ENCODE measurements at regions not wholly inside any gene's neighbourhood (a gene's known extent, or its start where the extent isn't known, plus 50 kb on each side); places are given as distances from the start of the nearest gene placed in this dataset.

GRCh38 chr3:161568671-161569070 lies 72.1 kb downstream of the OTOL1 start:
- WGBS, result 88% methylated on average over 2 of the region's 2 CpGs

DNA sequence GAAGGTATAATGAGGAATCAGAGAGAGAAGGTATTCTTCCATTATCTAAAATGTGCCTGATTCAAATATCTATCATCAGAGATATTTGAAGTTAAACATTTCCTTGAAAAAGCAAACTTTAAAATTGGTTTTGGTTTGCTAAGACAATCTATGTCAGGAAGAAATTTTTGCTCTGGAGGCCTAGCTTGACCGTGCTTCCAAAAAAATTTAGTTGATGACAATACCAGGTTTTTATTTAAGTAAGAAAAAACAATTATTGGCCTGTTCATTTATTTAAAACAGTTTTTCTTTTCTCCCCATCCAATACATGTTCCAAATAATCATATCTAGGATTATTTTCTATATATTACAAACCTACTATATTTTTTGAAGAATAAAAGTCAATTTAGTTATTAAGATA lies 75.3 kb downstream of the OTOL1 start:
- H3K4me1 ChIP-seq (ENCODE audit: control insufficient read depth in 2 of 2, insufficient read depth in 2 of 2, low read length in 2 of 2), result no peaks in the 10 kb centered on the region
- 89% methylated on average over 1 of the region's 1 CpG for WGBS
- H3K27me3 ChIP-seq (ENCODE audit: control insufficient read depth in 2 of 2, insufficient read depth in 1 of 2, low read length in 1 of 2), result no peaks in the 10 kb centered on the region
- H3K27ac ChIP-seq (ENCODE audit: low read depth in 1 of 2, low read length in 1 of 2), result no peak overlapping the region
- H3K4me3 ChIP-seq (ENCODE audit: low read length in 2 of 2), result no peak overlapping the region
- no peaks in the 10 kb centered on the region for H3K36me3 ChIP-seq (ENCODE audit: control insufficient read depth in 2 of 2, insufficient read depth in 2 of 2, low read length in 1 of 2)
- DNase-seq (ENCODE audit: low read depth in 6 of 9, low spot score in 9 of 9), result no peak
- no peaks in the 10 kb centered on the region for H3K9me3 ChIP-seq (ENCODE audit: control insufficient read depth in 2 of 2, insufficient read depth in 1 of 2, low read length in 1 of 2)

More at GRCh38 chr3:161568671-161569070, 72.1 kb downstream of the OTOL1 start:
- Histone ChIP-seq H3K36me3 (ENCODE audit: control insufficient read depth in 2 of 2, insufficient read depth in 2 of 2, low read length in 1 of 2) (no peaks in the 10 kb centered on the region), H3K4me1 (ENCODE audit: control insufficient read depth in 2 of 2, insufficient read depth in 2 of 2, low read length in 2 of 2) (no peaks in the 10 kb centered on the region), H3K9me3 (ENCODE audit: control insufficient read depth in 2 of 2, insufficient read depth in 1 of 2, low read length in 1 of 2) (no peaks in the 10 kb centered on the region), H3K27ac (ENCODE audit: low read depth in 1 of 2, low read length in 1 of 2) (no peak overlapping the region), H3K4me3 (ENCODE audit: low read length in 2 of 2) (no peak overlapping the region), H3K27me3 (ENCODE audit: control insufficient read depth in 2 of 2, insufficient read depth in 1 of 2, low read length in 1 of 2) (no peaks in the 10 kb centered on the region)
- no peak for DNase-seq (ENCODE audit: low read depth in 6 of 9, low spot score in 9 of 9)

DNA sequence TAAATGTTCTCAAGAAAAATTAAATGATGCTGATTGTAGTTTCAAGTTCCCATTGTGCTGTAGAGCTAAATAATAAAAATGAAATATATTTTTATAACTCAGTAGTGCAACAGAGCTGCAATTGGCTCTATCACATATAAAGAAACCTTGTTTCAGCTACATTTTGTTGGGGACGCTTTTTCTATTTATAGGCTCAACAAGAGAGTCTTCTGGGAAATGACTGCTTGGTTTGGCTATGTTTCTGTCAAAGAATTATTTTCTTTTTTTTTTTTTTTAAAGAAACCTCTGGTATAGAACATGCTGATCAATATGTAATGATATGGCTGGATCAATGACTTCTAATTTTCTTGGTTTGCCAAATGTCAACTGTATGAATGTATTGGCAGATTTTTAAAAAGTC lies 76.5 kb downstream of the OTOL1 start:
- WGBS, result 94% methylated on average over 1 of the region's 1 CpG
- no peak for DNase-seq (ENCODE audit: low read depth in 6 of 9, low spot score in 9 of 9)
- Histone ChIP-seq H3K27ac (ENCODE audit: low read depth in 1 of 2, low read length in 1 of 2) (no peak overlapping the region), H3K36me3 (ENCODE audit: control insufficient read depth in 2 of 2, insufficient read depth in 2 of 2, low read length in 1 of 2) (no peaks in the 10 kb centered on the region), H3K9me3 (ENCODE audit: control insufficient read depth in 2 of 2, insufficient read depth in 1 of 2, low read length in 1 of 2) (no peaks in the 10 kb centered on the region), H3K4me3 (ENCODE audit: low read length in 2 of 2) (no peak overlapping the region), H3K27me3 (ENCODE audit: control insufficient read depth in 2 of 2, insufficient read depth in 1 of 2, low read length in 1 of 2) (no peaks in the 10 kb centered on the region), H3K4me1 (ENCODE audit: control insufficient read depth in 2 of 2, insufficient read depth in 2 of 2, low read length in 2 of 2) (no peaks in the 10 kb centered on the region)

GRCh38 chr3:161575901-161576300 lies 79.3 kb downstream of the OTOL1 start:
- Histone ChIP-seq H3K36me3 (ENCODE audit: control insufficient read depth in 2 of 2, insufficient read depth in 2 of 2, low read length in 1 of 2) (no peaks in the 10 kb centered on the region), H3K27me3 (ENCODE audit: control insufficient read depth in 2 of 2, insufficient read depth in 1 of 2, low read length in 1 of 2) (no peaks in the 10 kb centered on the region)
- WGBS, result 97% methylated on average over 2 of the region's 2 CpGs

GRCh38 chr3:161576311-161576710 lies 79.7 kb downstream of the OTOL1 start:
- DNase-seq (ENCODE audit: low read depth in 6 of 9, low spot score in 9 of 9), result no peak
- Histone ChIP-seq H3K9me3 (ENCODE audit: control insufficient read depth in 2 of 2, insufficient read depth in 1 of 2, low read length in 1 of 2) (no peaks in the 10 kb centered on the region), H3K36me3 (ENCODE audit: control insufficient read depth in 2 of 2, insufficient read depth in 2 of 2, low read length in 1 of 2) (no peaks in the 10 kb centered on the region), H3K4me3 (ENCODE audit: low read length in 2 of 2) (no peak overlapping the region), H3K27ac (ENCODE audit: low read depth in 1 of 2, low read length in 1 of 2) (no peak overlapping the region), H3K4me1 (ENCODE audit: control insufficient read depth in 2 of 2, insufficient read depth in 2 of 2, low read length in 2 of 2) (no peaks in the 10 kb centered on the region), H3K27me3 (ENCODE audit: control insufficient read depth in 2 of 2, insufficient read depth in 1 of 2, low read length in 1 of 2) (no peaks in the 10 kb centered on the region)
- 91% methylated on average over 2 of the region's 2 CpGs for WGBS

More at GRCh38 chr3:161575901-161576300, 79.3 kb downstream of the OTOL1 start:
- Histone ChIP-seq H3K9me3 (ENCODE audit: control insufficient read depth in 2 of 2, insufficient read depth in 1 of 2, low read length in 1 of 2) (no peaks in the 10 kb centered on the region), H3K27ac (ENCODE audit: low read depth in 1 of 2, low read length in 1 of 2) (no peak overlapping the region), H3K4me1 (ENCODE audit: control insufficient read depth in 2 of 2, insufficient read depth in 2 of 2, low read length in 2 of 2) (no peaks in the 10 kb centered on the region), H3K4me3 (ENCODE audit: low read length in 2 of 2) (no peak overlapping the region)
- DNase-seq (ENCODE audit: low read depth in 6 of 9, low spot score in 9 of 9), result no peak

- Histone ChIP-seq H3K4me1 (ENCODE audit: control insufficient read depth in 2 of 2, insufficient read depth in 2 of 2, low read length in 2 of 2) (no peaks in the 10 kb centered on the region), H3K27me3 (ENCODE audit: control insufficient read depth in 2 of 2, insufficient read depth in 1 of 2, low read length in 1 of 2) (no peaks in the 10 kb centered on the region), H3K9me3 (ENCODE audit: control insufficient read depth in 2 of 2, insufficient read depth in 1 of 2, low read length in 1 of 2) (no peaks in the 10 kb centered on the region), H3K4me3 (ENCODE audit: low read length in 2 of 2) (no peak overlapping the region), H3K36me3 (ENCODE audit: control insufficient read depth in 2 of 2, insufficient read depth in 2 of 2, low read length in 1 of 2) (no peaks in the 10 kb centered on the region), H3K27ac (ENCODE audit: low read depth in 1 of 2, low read length in 1 of 2) (no peak overlapping the region)
- DNase-seq (ENCODE audit: low read depth in 6 of 9, low spot score in 9 of 9), result no peak
- 92% methylated on average over 9 of the region's 9 CpGs for WGBS
Observed at GRCh38 chr3:161576714-161577510, 80.3 kb downstream of the OTOL1 start.

GRCh38 chr3:161577662-161578061 lies 81.1 kb downstream of the OTOL1 start:
- H3K9me3 ChIP-seq (ENCODE audit: control insufficient read depth in 2 of 2, insufficient read depth in 1 of 2, low read length in 1 of 2), result no peaks in the 10 kb centered on the region
- H3K4me1 ChIP-seq (ENCODE audit: control insufficient read depth in 2 of 2, insufficient read depth in 2 of 2, low read length in 2 of 2), result no peaks in the 10 kb centered on the region
- H3K36me3 ChIP-seq (ENCODE audit: control insufficient read depth in 2 of 2, insufficient read depth in 2 of 2, low read length in 1 of 2), result no peaks in the 10 kb centered on the region
- H3K4me3 ChIP-seq (ENCODE audit: low read length in 2 of 2), result no peak overlapping the region
- no peak for DNase-seq (ENCODE audit: low read depth in 6 of 9, low spot score in 9 of 9)
- H3K27ac ChIP-seq (ENCODE audit: low read depth in 1 of 2, low read length in 1 of 2), result no peak overlapping the region
- no peaks in the 10 kb centered on the region for H3K27me3 ChIP-seq (ENCODE audit: control insufficient read depth in 2 of 2, insufficient read depth in 1 of 2, low read length in 1 of 2)
- 94% methylated on average over 1 of the region's 1 CpG for WGBS

- no peak overlapping the region for H3K4me3 ChIP-seq (ENCODE audit: low read length in 2 of 2)
- DNase-seq (ENCODE audit: low read depth in 6 of 9, low spot score in 9 of 9), result no peak
- H3K4me1 ChIP-seq (ENCODE audit: control insufficient read depth in 2 of 2, insufficient read depth in 2 of 2, low read length in 2 of 2), result no peaks in the 10 kb centered on the region
- no peak overlapping the region for H3K27ac ChIP-seq (ENCODE audit: low read depth in 1 of 2, low read length in 1 of 2)
- no peaks in the 10 kb centered on the region for H3K27me3 ChIP-seq (ENCODE audit: control insufficient read depth in 2 of 2, insufficient read depth in 1 of 2, low read length in 1 of 2)
- WGBS, result 95% methylated on average over 9 of the region's 9 CpGs
- H3K9me3 ChIP-seq (ENCODE audit: control insufficient read depth in 2 of 2, insufficient read depth in 1 of 2, low read length in 1 of 2), result no peaks in the 10 kb centered on the region
- H3K36me3 ChIP-seq (ENCODE audit: control insufficient read depth in 2 of 2, insufficient read depth in 2 of 2, low read length in 1 of 2), result no peaks in the 10 kb centered on the region
Observed at GRCh38 chr3:161579395-161580126, 83.0 kb downstream of the OTOL1 start.

DNA sequence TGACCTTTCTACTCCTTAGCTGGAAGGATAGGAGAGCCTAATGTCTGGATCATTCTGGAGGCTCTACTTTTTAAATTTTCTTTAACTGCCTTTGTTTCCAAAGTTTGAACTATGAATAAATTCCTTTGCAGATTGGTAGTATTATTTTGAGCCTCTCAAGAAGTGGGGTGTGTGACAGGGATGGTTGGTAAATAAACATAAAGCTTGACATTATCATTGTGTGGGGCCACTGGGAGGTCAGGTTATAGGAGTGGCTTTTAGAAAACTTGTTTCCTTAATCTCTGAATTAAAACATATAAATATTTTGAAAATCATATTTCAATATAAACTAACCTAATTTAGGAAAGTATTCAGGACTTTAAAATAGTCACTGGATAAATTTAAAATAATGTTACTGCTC lies 89.3 kb downstream of the OTOL1 start:
- Histone ChIP-seq H3K27me3 (ENCODE audit: control insufficient read depth in 2 of 2, insufficient read depth in 1 of 2, low read length in 1 of 2) (no peaks in the 10 kb centered on the region), H3K4me1 (ENCODE audit: control insufficient read depth in 2 of 2, insufficient read depth in 2 of 2, low read length in 2 of 2) (no peaks in the 10 kb centered on the region), H3K36me3 (ENCODE audit: control insufficient read depth in 2 of 2, insufficient read depth in 2 of 2, low read length in 1 of 2) (no peaks in the 10 kb centered on the region), H3K4me3 (ENCODE audit: low read length in 2 of 2) (no peak overlapping the region), H3K9me3 (ENCODE audit: control insufficient read depth in 2 of 2, insufficient read depth in 1 of 2, low read length in 1 of 2) (peaks cover 1 to 7% of the 10 kb centered on the region in 2 donors), H3K27ac (ENCODE audit: low read depth in 1 of 2, low read length in 1 of 2) (no peak overlapping the region)
- no peak for DNase-seq (ENCODE audit: low read depth in 6 of 9, low spot score in 9 of 9)
